ENCODE measurements at regions not wholly inside any gene's neighbourhood (a gene's known extent, or its start where the extent isn't known, plus 50 kb on each side); places are given as distances from the start of the nearest gene placed in this dataset.

DNA sequence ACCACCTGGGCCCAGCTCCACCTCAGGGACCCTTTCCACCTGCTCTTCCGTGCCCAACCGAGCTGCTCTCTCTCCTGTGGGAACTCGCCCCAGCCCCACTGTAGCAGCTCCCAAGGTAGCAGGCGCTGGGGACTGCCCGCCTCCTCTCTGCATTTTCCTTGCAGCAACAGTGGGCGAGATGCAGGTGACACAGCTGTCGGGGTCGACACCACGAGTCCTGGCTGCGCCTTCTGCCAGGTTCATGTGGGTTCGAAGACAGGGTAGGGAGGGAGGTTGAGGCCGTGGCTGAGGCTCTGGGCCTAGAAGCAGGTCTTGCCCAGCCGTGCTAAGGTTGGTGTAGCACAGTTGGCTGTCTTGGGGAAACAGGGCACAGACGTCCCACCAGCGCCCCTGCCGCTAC, 245.2 kb upstream of the FSTL5 start:
- TF ChIP-seq, protein P1, sequence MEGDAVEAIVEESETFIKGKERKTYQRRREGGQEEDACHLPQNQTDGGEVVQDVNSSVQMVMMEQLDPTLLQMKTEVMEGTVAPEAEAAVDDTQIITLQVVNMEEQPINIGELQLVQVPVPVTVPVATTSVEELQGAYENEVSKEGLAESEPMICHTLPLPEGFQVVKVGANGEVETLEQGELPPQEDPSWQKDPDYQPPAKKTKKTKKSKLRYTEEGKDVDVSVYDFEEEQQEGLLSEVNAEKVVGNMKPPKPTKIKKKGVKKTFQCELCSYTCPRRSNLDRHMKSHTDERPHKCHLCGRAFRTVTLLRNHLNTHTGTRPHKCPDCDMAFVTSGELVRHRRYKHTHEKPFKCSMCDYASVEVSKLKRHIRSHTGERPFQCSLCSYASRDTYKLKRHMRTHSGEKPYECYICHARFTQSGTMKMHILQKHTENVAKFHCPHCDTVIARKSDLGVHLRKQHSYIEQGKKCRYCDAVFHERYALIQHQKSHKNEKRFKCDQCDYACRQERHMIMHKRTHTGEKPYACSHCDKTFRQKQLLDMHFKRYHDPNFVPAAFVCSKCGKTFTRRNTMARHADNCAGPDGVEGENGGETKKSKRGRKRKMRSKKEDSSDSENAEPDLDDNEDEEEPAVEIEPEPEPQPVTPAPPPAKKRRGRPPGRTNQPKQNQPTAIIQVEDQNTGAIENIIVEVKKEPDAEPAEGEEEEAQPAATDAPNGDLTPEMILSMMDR (IDR thresholded peaks at IDR 0.05): no peak
- TF ChIP-seq POLR2A (IDR thresholded peaks at IDR 0.05): no peak
